SJSA1 (cell line): ENCODE measurements at regions not wholly inside any gene's neighbourhood (a gene's known extent, or its start where the extent isn't known, plus 50 kb on each side); places are given as distances from the start of the nearest gene placed in this dataset.

ENCODE experiments used
- DNase-seq, 2 experiments: peaks; one replicate each; pipeline ENCODE4 v3.0.0-alpha.2; 2015 to 2020; ENCODE audit warnings: low spot score in 2 of 2, low read depth in 1 of 2
- H3K27ac ChIP-seq: fragments of 250-450 bp; sonication (Bioruptor Pico); 2 replicates; pipeline ENCODE4 v1.5.1; 2020; ENCODE audit warnings: mild to moderate bottlenecking, moderate library complexity
- H3K27me3 ChIP-seq: fragments of 250-450 bp; sonication (Bioruptor Pico); replicated peaks from 2 replicates; pipeline ENCODE4 v1.5.1; 2020; ENCODE audit warnings: mild to moderate bottlenecking, moderate library complexity
- H3K36me3 ChIP-seq: fragments of 250-450 bp; sonication (Bioruptor Pico); 2 replicates; pipeline ENCODE4 v1.5.1; 2020; ENCODE audit warnings: mild to moderate bottlenecking
- H3K4me1 ChIP-seq: fragments of 250-450 bp; sonication (Bioruptor Pico); replicated peaks from 2 replicates; pipeline ENCODE4 v1.6.1; 2021; ENCODE audit warnings: mild to moderate bottlenecking
- H3K4me3 ChIP-seq: fragments of 250-450 bp; sonication (Bioruptor Pico); 2 replicates; pipeline ENCODE4 v1.5.1; 2020; ENCODE audit warnings: mild to moderate bottlenecking
- H3K9me3 ChIP-seq: fragments of 250-450 bp; sonication (Bioruptor Pico); replicated peaks from 2 replicates; pipeline ENCODE4 v1.5.1; 2020; ENCODE audit warnings: mild to moderate bottlenecking

GRCh38 chr14:71321574-71322315 lies 414.5 kb downstream of the PCNX1 start:
- Histone ChIP-seq H3K9me3 (no peaks in the 10 kb centered on the region), H3K27ac (peak overlapping the region; percentile 96), H3K4me3 (peak overlapping the region; percentile 91), H3K27me3 (no peaks in the 10 kb centered on the region), H3K4me1 (peaks cover 17% of the 10 kb centered on the region), H3K36me3 (peaks cover 8% of the 10 kb centered on the region; the same call in 1 of the 2 replicates)
- DNase-seq, result peak in 1 of 2 experiments; percentile 62

DNA sequence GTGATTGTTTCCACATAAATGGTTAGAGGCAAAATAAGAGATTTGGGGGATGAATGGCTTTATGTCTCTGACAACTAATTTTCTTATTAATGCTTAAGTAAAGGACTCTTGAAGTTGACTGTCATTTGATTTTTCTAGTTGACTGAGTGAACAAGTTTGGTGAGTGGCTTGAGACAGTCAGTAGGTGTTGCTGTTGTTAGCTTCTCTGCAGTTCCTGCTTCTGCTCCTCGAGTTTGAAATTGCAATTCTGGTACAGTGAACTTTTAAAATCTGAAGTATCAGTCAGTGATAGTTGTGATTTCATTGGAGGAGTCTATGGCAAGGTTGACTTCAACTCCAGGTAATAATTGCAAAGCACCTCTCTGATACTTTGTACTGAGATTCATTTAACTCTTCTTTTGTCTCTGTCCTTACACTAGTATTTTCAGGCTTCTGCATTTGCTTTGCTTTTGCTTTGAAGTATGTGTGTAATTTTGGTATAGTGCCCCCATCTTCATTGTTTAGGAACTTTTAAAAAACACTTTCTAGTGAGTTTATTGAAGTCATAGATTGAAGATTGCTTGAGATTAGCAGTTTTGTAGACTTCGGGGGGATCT lies 415.5 kb downstream of the PCNX1 start:
- H3K4me3 ChIP-seq, result no peak overlapping the region
- H3K4me1 ChIP-seq, result peaks cover 17% of the 10 kb centered on the region
- peak in 1 of 2 experiments; percentile 19 for DNase-seq
- peaks cover 8% of the 10 kb centered on the region; the same call in 1 of the 2 replicates for H3K36me3 ChIP-seq
- H3K27ac ChIP-seq, result no peak overlapping the region
- no peaks in the 10 kb centered on the region for H3K27me3 ChIP-seq
- H3K9me3 ChIP-seq, result no peaks in the 10 kb centered on the region

DNA sequence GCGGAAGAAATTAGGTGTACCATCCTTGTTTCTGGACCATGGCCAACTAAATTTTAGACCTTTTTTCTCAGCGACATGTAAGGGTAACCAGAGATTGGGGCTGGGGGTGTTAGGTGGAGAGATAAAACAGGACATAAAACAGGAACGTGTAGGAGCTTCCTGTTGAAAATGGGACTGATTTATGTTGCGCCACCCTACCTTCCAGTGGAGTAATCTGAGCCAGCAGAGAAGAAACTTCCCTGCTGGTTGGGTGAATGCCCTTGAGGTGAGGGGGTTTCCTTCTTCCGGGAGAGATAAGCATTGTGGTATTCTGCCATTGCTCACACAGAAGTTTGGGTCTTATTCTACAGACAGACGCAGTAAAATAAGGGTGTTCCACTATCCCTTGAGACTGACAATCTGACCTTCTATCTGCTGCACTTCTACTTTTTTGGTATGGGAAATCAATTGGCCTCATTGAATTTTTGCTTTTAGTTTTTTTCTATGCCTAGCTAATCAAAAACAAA lies 417.6 kb downstream of the PCNX1 start:
- Histone ChIP-seq H3K27ac (no peak overlapping the region), H3K4me3 (no peak overlapping the region), H3K27me3 (no peaks in the 10 kb centered on the region), H3K36me3 (peaks cover 8% of the 10 kb centered on the region; the same call in 1 of the 2 replicates), H3K4me1 (peaks cover 13% of the 10 kb centered on the region), H3K9me3 (no peaks in the 10 kb centered on the region)
- no peak for DNase-seq

DNA sequence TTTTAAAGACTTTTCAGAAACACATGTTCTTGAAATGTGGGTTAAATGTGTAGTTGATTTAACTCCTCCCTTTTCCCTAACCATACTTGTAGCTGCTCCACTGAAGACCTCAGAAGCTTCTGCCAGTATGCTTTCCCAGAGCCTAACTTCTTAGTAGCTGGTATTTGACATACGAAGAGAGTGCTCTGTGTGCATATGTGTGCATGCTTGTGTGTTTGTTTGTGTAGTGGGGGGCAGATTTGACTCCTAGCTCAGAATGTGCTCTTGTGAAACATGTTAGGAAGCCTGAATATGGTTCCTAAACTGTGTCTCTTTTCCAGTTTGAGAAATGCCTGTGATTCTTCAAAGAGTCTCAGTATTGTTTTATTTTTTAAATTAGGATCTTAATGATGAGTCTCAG lies 420.4 kb downstream of the PCNX1 start:
- peaks cover 4% of the 10 kb centered on the region for H3K4me1 ChIP-seq
- H3K36me3 ChIP-seq, result no peaks in the 10 kb centered on the region
- H3K9me3 ChIP-seq, result no peaks in the 10 kb centered on the region
- no peak overlapping the region for H3K27ac ChIP-seq
- DNase-seq, result no peak
- no peak overlapping the region for H3K4me3 ChIP-seq
- no peaks in the 10 kb centered on the region for H3K27me3 ChIP-seq

DNA sequence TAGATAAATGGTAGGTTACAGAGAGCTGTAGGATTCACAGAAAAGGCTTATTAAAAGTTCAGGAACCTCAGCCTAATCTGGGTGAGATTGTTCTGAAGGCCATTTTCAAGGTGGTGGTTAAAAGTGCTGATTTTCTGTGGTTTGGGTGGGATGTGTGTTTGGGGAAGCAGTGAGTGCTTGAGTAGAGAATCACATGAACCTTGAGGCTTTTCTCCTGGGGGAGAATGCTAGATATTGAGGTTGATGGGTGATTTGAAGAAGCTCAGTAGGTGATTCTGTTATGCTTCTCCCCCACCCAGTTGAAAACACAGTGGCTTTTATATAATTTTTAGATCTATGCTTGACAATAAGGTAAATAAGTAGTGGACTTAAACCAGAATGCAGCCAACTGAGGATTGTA lies 420.9 kb downstream of the PCNX1 start:
- DNase-seq, result no peak
- Histone ChIP-seq H3K27ac (no peak overlapping the region), H3K4me3 (no peak overlapping the region), H3K27me3 (no peaks in the 10 kb centered on the region), H3K36me3 (peaks cover 3% of the 10 kb centered on the region; the same call in 1 of the 2 replicates), H3K4me1 (no peaks in the 10 kb centered on the region), H3K9me3 (no peaks in the 10 kb centered on the region)

DNA sequence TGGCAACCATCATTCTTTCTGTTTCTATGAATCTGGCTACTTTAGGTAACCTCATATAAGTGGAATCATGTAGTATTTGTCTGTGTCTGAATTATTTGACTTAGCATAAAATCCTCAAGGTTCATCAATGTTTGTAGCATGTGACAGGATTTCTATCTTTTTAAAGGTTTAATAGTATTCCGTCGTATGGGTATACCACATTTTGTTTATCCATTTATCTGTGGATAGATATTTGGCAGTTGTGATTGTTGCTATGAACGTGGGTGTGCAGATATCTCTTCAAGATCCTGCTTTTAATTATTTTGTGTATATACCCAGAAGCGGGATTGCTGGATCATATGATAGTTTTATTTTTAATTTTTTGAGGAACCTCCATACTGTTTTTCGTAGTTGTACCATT lies 421.7 kb downstream of the PCNX1 start:
- Histone ChIP-seq H3K27ac (no peak overlapping the region), H3K9me3 (no peaks in the 10 kb centered on the region), H3K4me1 (no peaks in the 10 kb centered on the region), H3K27me3 (no peaks in the 10 kb centered on the region), H3K36me3 (peaks cover 10% of the 10 kb centered on the region; the same call in 1 of the 2 replicates), H3K4me3 (no peak overlapping the region)
- DNase-seq, result no peak

GRCh38 chr14:71331403-71331802 lies 424.1 kb downstream of the PCNX1 start:
- Histone ChIP-seq H3K36me3 (peaks cover 10% of the 10 kb centered on the region; the same call in 1 of the 2 replicates), H3K27ac (no peak overlapping the region), H3K9me3 (no peaks in the 10 kb centered on the region), H3K4me3 (no peak overlapping the region), H3K27me3 (no peaks in the 10 kb centered on the region), H3K4me1 (no peaks in the 10 kb centered on the region)
- no peak for DNase-seq

DNA sequence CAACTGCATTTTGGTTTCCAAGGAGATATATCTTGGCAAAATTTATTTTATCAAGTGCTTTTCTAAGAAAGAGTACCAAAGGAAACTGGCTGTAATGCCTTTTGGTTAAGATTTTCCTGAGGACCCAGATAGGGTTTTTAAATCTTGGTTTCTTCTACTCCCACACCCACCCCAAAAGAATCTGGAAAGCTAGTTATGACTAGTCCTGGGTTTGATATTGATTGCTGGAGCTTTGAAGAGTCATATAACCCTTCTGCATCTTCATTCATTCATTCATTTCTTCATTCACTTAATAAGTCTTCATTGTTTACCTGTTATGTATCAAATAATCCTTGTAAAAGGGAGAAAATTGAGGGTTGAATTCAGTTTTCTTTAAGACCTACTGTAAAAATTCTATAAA lies 425.2 kb downstream of the PCNX1 start:
- Histone ChIP-seq H3K4me3 (no peak overlapping the region), H3K9me3 (no peaks in the 10 kb centered on the region), H3K27me3 (no peaks in the 10 kb centered on the region), H3K36me3 (peaks cover 10% of the 10 kb centered on the region), H3K27ac (no peak overlapping the region), H3K4me1 (no peaks in the 10 kb centered on the region)
- no peak for DNase-seq

- Histone ChIP-seq H3K27ac (no peak overlapping the region), H3K36me3 (peaks cover 10% of the 10 kb centered on the region), H3K9me3 (no peaks in the 10 kb centered on the region), H3K27me3 (no peaks in the 10 kb centered on the region), H3K4me3 (no peak overlapping the region), H3K4me1 (no peaks in the 10 kb centered on the region)
- no peak for DNase-seq
Measured at GRCh38 chr14:71333705-71334104, 426.4 kb downstream of the PCNX1 start.

- no peak for DNase-seq
- no peak overlapping the region for H3K4me3 ChIP-seq
Measured at GRCh38 chr14:71336489-71337192, 429.4 kb downstream of the PCNX1 start.

DNA sequence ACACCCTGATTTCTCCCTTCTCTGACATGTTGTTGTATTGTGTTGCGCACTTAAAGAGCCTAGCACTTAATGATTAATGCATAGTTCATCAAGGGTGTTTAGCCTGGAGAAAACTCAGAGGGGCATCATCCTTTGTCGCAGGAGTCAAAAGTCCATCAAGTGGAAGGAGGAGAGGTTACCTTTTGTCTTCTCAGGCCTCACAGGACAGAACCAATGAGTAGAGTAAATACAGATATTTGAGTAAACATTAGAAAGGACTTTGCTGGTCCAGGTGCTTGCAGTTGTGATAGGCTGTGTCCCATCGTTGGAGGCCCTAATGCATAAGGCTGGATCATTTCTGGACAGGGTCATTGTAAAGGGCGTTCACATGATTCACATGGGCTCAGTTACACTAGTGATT lies 430.9 kb downstream of the PCNX1 start:
- no peaks in the 10 kb centered on the region for H3K27me3 ChIP-seq
- H3K4me1 ChIP-seq, result no peaks in the 10 kb centered on the region
- no peak overlapping the region for H3K4me3 ChIP-seq
- H3K27ac ChIP-seq, result no peak overlapping the region
- H3K36me3 ChIP-seq, result peaks cover 8% of the 10 kb centered on the region
- DNase-seq, result no peak
- no peaks in the 10 kb centered on the region for H3K9me3 ChIP-seq

More at GRCh38 chr14:71336489-71337192, 429.4 kb downstream of the PCNX1 start:
- H3K27ac ChIP-seq, result no peak overlapping the region
- peaks cover 10% of the 10 kb centered on the region for H3K36me3 ChIP-seq
- no peaks in the 10 kb centered on the region for H3K27me3 ChIP-seq
- H3K4me1 ChIP-seq, result no peaks in the 10 kb centered on the region
- H3K9me3 ChIP-seq, result no peaks in the 10 kb centered on the region

- H3K36me3 ChIP-seq, result no peaks in the 10 kb centered on the region; the same call in 1 of the 2 replicates
- H3K4me1 ChIP-seq, result no peaks in the 10 kb centered on the region
- H3K4me3 ChIP-seq, result no peak overlapping the region
- no peaks in the 10 kb centered on the region for H3K27me3 ChIP-seq
- no peaks in the 10 kb centered on the region for H3K9me3 ChIP-seq
- DNase-seq, result no peak
- H3K27ac ChIP-seq, result no peak overlapping the region
Measured at GRCh38 chr14:71339650-71340415, 432.6 kb downstream of the PCNX1 start.

GRCh38 chr14:71341156-71341555 lies 433.9 kb downstream of the PCNX1 start:
- H3K4me1 ChIP-seq, result no peaks in the 10 kb centered on the region
- H3K9me3 ChIP-seq, result no peaks in the 10 kb centered on the region
- no peaks in the 10 kb centered on the region for H3K27me3 ChIP-seq
- H3K36me3 ChIP-seq, result no peaks in the 10 kb centered on the region; the same call in 1 of the 2 replicates
- H3K27ac ChIP-seq, result no peak overlapping the region
- no peak for DNase-seq
- H3K4me3 ChIP-seq, result no peak overlapping the region
